Uterus (tissue), 2 donors: ENCODE measurements at regions not wholly inside any gene's neighbourhood (a gene's known extent, or its start where the extent isn't known, plus 50 kb on each side); places are given as distances from the start of the nearest gene placed in this dataset.
"Not testable (repeated sequence)": the region's sequence is repeated elsewhere in the genome, so short reads cannot be mapped to it uniquely, and the experiment has no call there.

Source experiments
- POLR2A ChIP-seq, 2 donors: fragments of 450-650 bp; IDR thresholded peaks; one replicate each; pipeline ENCODE4 v1.6.1; 2016; ENCODE audit warnings: antibody characterized with exemption in 2 of 2, mild to moderate bottlenecking in 1 of 2, moderate library complexity in 1 of 2
- TF ChIP-seq, protein P1 (sequence below), 4 experiments: fragments of 200-600 bp in 2 of 4; fragments of 450-650 bp in 2 of 4; sonication (generic) in 2 of 4; IDR thresholded peaks; one replicate each; pipeline ENCODE4 v1.5.1; 2016 to 2019; ENCODE audit warnings: antibody characterized with exemption in 4 of 4, mild to moderate bottlenecking in 2 of 4, moderate library complexity in 1 of 4

DNA sequence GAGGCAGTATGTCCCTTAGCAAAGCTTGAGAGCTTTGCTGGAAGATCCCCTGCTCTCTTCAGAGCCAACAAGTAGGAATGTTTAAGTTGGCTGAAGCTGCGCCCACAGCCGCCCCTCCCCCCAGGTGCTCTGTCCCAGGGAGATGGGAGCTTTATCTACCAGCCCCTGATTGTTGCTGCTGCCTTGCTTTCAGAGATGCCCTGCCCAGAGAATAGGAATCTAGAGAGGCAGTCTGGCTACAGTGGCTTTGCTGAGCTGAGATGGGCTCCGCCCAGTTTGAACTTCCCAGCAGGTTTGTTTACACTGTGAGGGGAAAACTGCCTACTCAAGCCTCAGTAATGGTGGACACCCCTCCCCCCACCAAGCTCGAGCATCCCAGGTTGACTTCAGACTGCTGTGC is 423.6 kb downstream of the KCTD16 start:
- TF ChIP-seq, protein P1, sequence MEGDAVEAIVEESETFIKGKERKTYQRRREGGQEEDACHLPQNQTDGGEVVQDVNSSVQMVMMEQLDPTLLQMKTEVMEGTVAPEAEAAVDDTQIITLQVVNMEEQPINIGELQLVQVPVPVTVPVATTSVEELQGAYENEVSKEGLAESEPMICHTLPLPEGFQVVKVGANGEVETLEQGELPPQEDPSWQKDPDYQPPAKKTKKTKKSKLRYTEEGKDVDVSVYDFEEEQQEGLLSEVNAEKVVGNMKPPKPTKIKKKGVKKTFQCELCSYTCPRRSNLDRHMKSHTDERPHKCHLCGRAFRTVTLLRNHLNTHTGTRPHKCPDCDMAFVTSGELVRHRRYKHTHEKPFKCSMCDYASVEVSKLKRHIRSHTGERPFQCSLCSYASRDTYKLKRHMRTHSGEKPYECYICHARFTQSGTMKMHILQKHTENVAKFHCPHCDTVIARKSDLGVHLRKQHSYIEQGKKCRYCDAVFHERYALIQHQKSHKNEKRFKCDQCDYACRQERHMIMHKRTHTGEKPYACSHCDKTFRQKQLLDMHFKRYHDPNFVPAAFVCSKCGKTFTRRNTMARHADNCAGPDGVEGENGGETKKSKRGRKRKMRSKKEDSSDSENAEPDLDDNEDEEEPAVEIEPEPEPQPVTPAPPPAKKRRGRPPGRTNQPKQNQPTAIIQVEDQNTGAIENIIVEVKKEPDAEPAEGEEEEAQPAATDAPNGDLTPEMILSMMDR (IDR thresholded peaks at IDR 0.05): not testable (repeated sequence)
- TF ChIP-seq POLR2A (IDR thresholded peaks at IDR 0.05): not testable (repeated sequence)
